HG03442 (cell line): ENCODE measurements at regions not wholly inside any gene's neighbourhood (a gene's known extent, or its start where the extent isn't known, plus 50 kb on each side); places are given as distances from the start of the nearest gene placed in this dataset.

Experiments
- ATAC-seq: cut with Tn5 transposase; IDR thresholded peaks from one replicate; pipeline ENCODE4 v1.9.1; 2021; ENCODE audit warnings: mild to moderate bottlenecking, moderate library complexity; ENCODE audit not compliant: unreplicated experiment

GRCh38 chr3:62975566-62975965 lies 100.3 kb upstream of the CADPS start:
- ATAC-seq = no peak

GRCh38 chr3:62981962-62982361 lies 106.7 kb upstream of the CADPS start:
- ATAC-seq = no peak

GRCh38 chr3:62982795-62983455 lies 107.7 kb upstream of the CADPS start:
- no peak for ATAC-seq

GRCh38 chr3:62986061-62986460 lies 110.8 kb upstream of the CADPS start:
- ATAC-seq = no peak

GRCh38 chr3:62987721-62988120 lies 112.5 kb upstream of the CADPS start:
- ATAC-seq = peak; percentile 70

GRCh38 chr3:62990704-62991413 lies 115.6 kb upstream of the CADPS start:
- no peak for ATAC-seq

- ATAC-seq = no peak
Measured at GRCh38 chr3:62992520-62992919, 117.3 kb upstream of the CADPS start.

GRCh38 chr3:62995119-62995518 lies 119.9 kb upstream of the CADPS start:
- no peak for ATAC-seq

- no peak for ATAC-seq
Measured at GRCh38 chr3:62995530-62995929, 120.3 kb upstream of the CADPS start.

- no peak for ATAC-seq
Measured at GRCh38 chr3:62997369-62997768, 122.2 kb upstream of the CADPS start.

- ATAC-seq = no peak
Measured at GRCh38 chr3:62999158-62999557, 123.9 kb upstream of the CADPS start.

GRCh38 chr3:62999791-63000190 lies 124.6 kb upstream of the CADPS start:
- no peak for ATAC-seq

- no peak for ATAC-seq
Measured at GRCh38 chr3:63004448-63004847, 129.2 kb upstream of the CADPS start.

- no peak for ATAC-seq
Measured at GRCh38 chr3:63015614-63016309, 140.5 kb upstream of the CADPS start.

GRCh38 chr3:63022114-63022513 lies 146.9 kb upstream of the CADPS start:
- no peak for ATAC-seq

GRCh38 chr3:63026722-63027121 lies 151.5 kb upstream of the CADPS start:
- ATAC-seq = no peak

- no peak for ATAC-seq
Measured at GRCh38 chr3:63029326-63029725, 154.1 kb upstream of the CADPS start.

GRCh38 chr3:63029921-63030320 lies 154.7 kb upstream of the CADPS start:
- no peak for ATAC-seq

- no peak for ATAC-seq
Measured at GRCh38 chr3:63030666-63031065, 155.4 kb upstream of the CADPS start.

- no peak for ATAC-seq
Measured at GRCh38 chr3:63032881-63033280, 157.7 kb upstream of the CADPS start.

GRCh38 chr3:63034101-63034500 lies 158.9 kb upstream of the CADPS start:
- no peak for ATAC-seq

- no peak for ATAC-seq
Measured at GRCh38 chr3:63037116-63037515, 161.9 kb upstream of the CADPS start.
